Hepatic stellate cell (primary cell): ENCODE measurements at regions not wholly inside any gene's neighbourhood (a gene's known extent, or its start where the extent isn't known, plus 50 kb on each side); places are given as distances from the start of the nearest gene placed in this dataset.
"Not testable (repeated sequence)": the region's sequence is repeated elsewhere in the genome, so short reads cannot be mapped to it uniquely, and the experiment has no call there.

Source experiments
- DNase-seq: peaks from one replicate; pipeline ENCODE4 v3.0.0; 2011; ENCODE audit warnings: low spot score

DNA sequence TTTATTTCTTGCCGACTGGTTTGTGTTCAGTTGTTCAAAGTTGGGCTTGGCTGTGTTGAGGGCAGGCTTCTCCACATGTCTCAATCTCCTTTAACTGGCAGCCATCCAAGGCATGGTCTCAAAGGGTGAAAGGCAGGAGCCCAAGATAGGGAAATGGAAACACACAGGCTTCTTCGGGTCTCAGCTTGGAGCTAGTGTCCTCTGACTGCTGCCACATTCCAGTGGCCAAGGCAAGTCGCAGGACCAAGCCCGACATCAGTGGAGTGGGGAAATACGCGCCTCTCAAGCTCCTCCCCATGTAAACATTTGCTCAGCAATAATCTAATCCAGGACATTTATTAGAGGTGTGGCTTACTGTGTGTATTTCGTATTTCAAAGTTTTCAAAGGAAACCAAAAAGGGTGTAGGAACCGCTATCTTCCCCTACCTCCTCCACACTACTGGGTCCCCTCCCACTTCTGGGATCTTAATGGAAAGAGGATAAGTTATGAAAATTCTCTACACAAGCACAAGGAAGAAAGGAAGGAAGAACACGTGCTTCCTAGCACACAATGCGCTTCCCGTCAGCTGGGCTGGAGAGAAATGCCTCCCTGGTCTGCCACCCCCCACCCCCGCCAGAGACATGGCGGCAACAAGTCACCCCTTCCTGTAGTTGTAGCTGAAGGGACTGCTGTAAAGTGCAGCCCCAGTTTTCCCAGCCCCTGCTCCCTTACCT is 181.7 kb downstream of the FAM43A start:
- DNase-seq, result no peak

DNA sequence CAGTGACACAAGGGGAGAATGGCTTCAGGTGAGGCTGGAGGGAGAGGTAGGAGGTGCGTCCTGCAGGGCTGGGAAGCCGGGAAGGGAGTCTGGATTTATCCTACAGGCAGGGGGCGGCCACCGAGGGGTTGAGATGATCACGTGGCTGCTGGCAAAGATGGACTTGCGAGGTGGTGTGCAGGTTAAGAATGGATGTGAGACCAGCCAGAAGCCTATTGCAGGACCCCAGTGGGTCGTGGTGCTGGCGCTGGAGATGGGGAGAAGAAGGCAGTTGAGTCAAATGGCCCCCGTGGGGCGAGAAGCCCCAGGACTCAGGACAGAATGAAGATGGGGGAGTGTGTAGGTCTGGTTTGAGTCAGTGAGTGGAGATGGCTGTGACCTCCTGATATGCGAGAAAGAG is 183.1 kb downstream of the FAM43A start:
- no peak for DNase-seq

DNA sequence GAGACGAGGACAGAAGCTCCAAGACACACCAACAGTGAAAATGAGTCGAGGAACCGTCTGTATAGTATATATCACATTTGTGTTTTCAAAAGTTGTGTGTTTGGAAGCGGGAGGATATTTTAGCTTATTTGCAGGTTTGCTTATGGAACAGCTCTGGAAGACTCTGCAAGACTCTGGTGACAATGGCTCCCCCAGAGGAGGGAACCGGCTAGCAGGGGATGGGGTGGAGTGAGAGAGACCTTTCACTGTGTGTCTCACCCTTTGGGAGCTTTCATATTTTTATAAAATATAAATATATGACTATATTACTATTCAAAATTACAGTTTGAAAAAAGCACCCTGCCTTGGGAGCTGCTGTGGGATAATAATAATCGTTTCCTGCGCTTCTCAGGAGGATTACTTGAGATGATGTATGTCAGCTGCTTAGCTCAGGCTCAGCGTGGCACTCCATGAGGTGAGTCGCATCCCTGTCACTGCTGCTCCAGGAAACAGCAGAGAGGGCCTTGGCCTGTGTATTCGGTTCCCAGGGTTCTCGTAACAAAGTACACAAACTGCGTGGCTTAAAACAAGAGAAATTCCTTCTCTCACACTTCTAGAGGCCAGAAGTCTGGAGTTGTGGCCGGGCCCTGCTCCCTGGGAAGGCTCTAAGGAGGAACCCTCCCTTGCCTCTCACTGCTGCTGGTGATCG is 183.9 kb downstream of the FAM43A start:
- DNase-seq, result no peak

DNA sequence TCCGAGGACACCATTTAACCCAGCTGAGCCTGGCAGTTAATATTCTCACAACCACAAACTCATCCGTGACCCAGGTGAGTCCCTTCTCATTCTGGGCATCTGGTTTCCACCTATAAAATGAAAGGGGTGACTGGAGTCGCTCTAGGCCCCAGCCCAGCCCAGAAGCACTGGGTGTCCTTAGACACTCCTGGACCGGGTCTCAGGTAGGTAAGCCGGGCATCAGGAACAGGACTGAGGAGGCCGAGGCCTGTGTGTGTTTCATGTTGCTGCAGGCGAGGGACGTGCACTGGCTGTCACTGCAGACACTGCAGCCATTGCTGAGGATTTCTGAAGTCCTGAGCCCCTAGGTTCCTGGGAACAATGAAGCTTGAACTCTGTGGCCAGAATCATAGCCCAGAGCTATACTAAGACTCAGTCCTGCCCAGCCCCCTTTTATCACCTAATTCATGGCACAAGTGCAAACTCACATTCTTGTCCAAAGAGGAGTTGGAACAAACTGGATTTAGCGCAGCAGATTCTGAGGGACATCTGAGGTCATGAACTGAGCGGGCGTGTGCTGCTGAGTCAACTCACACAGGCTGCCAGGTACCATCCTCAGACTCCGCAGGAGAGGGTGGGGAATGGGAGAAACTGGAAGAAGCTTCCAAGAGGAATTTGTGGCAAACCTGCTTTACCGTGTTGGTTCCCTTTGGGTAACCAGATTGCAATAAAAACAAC is 184.9 kb downstream of the FAM43A start:
- no peak for DNase-seq

DNA sequence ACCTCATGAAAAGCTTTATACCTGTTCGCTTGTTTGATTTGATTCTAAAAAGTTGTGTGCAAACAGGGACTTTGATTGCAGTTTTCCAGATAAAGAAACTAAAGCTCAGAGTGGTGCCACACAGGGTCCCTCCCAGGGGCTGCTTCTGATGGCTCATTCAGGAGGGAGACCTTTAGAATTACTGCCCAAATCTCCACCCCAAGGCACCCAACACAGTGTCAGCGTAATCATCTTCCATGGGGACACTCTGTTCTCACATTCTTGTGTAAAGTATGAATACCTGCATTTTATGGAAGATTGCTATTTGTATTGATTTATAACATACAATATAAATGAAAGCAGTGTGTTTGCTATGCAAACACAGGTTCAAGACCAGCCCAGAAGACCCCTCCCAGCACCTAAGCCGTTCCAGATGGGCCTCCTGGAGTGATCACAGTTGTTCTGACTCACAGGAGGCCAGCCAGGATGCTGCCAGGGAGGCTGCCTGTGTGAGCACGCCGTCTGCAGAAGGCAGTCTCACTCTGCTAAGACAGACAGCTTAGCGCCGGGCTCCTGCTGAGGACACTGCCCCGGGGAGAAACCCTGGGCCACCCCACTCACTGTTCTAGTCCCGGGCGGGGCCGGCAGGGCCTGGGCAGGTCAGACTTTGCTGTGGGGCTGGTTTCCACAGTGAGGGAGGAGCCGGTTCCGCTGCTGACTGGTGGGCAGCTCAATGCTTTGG is 185.6 kb downstream of the FAM43A start:
- peak; percentile 58 for DNase-seq

DNA sequence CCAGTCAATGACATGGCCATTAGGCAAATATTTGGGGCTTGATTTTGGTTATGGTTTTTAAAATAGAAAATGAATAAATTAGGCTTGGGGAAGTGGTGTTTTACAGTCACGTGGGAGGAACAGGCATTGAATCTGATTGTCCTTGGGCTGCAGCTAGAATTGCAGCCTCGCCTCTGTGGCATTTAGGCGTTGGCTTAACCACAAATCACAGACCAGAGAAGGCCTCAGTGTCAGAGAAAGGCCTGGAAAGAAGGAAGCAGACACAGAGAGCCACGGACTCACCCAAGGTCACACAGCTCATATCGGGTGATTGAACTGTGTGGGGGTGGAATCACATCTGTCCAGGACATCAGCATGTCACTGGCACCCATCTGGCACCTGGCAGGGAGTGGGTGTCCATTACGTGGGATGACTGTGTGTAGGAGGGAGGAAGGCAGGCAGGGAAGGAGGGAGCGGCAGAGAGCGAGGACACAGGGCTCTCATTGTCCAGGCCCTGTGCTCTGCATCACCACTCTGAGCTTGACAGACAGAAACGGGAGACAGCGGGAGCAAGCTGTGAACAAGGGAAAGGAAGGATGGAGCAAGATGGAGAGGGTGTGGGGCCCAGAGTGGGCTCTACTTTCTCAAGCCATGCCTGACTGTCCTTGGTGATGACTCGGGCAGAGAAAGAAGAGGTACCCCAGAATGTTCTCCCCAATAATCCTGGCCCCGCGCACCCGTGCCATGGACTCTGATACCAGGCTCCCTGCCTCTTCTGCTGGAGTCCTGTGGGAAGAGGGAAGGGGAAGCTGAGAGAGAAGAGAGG is 186.4 kb downstream of the FAM43A start:
- peak; percentile 31 for DNase-seq

DNA sequence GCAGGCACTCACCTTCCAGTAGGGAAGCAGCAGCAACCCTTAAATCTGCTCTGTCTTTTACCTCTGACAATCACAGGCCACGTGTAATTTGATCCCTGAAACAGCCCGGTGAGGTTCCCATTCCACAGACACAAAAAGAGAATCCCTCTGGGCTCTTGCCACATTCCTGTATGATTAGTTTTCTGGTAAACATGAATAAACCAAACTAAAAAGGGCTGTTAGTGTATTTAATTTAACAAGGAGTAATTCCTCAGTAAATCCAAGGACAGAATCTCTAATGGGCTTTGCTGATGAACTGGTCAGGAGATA is 186.9 kb downstream of the FAM43A start:
- peak; percentile 22 for DNase-seq

DNA sequence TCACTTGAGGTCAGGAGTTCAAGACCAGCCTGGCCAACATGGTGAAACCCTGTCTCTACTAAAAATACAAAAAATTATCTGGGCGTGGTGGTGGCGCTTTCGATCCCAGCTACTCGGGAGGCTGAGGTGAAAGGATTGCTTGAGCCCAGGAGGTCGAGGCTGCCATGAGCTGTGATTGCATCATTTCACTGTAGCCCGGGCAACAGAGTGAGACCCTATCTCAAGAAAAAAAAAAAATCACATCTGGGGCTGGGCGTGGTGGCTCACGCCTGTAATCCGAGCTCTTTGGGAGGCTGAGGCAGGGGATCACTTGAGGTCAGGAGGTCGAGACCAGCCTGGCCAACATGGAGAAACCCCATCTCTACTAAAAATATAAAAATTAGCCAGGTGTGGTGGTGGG is 187.8 kb downstream of the FAM43A start:
- not testable (repeated sequence) for DNase-seq

DNA sequence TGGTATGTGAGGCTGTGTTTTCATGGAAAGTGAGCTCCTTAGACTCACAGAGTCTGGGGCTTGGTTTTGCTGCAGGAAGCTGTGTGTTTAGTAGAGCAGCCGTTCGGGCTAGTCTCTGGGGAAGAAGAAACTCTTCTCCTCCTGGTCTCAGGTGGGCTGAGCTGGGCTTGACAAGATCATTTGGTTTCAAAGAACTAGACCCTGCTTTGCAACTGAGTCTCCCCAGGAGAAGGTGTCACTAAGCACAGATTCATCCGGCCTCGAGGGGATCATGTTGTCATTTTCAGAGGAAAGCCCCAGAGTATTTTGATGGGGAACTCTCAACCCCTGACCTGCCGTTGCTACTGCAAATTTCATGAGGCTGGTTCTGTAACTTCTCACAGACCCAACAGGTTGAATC is 188.5 kb downstream of the FAM43A start:
- no peak for DNase-seq

DNA sequence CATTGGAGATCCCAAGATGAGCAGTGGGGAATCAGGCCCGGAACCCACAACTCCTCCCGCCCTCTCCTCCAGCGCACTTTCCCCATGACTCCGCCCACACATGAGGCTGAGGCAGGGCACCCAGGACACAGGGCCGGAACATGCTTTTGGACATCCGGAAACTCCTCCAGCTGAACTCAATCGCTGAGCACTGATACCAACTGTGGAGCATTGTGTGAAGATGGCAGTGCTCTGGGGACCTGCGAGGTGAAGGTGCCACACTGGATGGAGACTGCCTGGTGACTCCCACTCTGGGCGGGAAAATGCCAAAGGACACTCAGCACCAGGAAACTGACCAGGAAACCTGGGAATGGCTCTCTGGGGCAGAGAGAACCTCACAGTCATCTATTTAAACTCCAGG is 189.1 kb downstream of the FAM43A start:
- DNase-seq, result no peak

DNA sequence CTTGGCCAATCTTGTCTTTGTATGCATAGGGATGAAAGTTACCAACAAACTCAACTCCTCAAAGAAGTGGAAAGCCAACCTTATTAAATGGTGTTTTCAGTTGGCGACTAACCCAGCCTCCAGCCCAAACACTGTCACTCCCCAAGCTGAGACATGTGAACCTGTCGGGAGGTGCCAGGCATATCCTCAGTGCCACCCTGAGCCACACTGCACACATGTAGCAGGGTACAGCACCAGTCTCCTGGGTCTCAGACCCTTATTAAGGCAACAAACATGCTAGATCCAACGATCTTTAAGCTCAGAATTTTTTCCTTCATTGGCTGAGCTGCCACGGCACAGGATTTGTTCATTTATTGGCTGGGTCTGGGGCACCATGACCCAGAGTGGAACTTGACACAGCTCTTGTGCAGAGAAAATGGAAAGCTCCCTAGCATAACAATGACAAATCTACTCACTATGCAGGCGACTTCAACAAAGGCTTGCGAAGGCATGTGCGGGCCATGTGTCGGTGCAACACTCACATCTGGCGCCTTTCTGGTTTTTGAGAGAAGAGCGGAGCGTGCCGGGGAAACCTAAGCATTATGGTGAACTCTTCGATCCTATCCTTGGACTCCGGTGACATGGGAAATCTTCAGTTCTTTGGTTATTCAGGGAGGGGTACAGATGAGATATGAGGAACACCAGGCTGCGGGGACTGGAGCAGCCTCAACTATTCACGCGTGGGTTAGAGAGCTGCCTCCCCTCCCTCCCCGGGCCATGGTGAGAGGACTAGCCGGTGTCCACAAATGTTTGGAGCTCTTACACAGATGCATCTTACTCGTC is 190.1 kb downstream of the FAM43A start:
- no peak for DNase-seq

DNA sequence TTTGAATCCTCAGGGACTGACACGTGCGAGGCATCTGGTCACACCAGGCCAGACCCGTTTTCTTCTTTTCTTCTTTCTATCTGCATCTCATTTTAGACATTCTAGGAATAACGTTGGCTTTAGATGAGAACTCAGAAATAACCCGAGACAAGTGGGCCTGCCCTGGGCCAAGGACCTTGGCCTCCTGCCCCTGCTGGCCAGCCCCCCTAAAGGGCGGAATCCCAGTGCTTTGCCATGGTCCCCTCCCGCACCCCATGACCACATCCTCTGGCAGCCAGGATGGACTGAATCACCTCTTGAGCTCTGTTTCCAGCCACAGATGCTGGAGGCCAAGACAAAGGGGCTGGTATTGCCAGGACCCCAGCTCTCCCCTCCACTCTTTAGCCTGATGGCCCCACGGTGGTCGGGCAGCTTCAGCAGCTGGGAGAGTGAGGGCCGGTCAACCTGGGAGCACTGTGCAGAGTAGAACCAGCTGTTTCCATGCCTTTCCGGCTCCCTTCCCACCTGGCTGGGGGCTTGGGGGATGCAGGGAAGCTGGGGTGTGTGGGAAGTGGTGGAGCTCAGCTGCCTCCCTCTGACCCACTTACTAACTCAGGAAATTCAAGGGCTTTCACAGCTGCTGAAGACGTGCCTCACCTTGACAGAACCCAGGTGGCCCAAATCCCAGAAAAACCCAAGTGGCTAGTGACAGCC is 190.9 kb downstream of the FAM43A start:
- DNase-seq, result no peak

DNA sequence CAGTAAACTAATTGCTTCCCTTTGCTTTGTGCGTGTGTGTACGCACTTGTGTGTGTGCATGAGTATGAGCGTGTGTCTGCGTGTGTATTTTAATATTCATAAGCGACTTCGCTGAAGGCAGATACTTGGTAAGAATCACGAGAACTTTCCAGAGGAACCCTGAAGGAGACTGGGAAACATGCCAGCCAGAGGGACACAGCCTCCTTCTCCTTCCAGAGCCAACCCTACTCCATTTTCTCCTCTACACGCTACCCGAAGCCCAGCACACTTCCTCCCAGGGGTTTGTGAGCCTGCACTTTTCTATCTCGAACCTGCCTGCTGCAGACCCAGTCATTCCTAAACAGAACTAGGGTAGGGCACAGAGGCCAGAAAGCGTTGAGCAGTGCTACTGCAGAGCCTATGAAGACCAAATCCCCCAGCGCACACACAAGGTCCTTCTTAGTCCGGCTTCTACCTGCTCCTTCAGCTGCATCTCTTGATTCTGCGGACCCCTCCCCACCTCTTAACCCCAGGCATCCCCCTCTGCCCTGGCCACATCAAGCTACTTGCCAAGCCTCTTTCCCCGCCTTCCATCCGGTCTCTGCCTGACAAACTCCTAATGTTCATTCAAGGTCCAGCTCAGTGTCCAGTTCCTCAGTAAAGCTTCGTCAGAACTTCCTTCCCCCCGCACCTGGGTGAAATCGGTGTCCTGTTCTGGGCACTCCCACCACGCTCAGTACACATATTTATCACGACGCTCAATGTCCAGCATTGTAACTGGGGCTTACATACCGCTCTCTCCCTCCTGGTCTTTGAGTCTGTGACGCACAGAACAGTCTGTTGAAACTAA is 191.8 kb downstream of the FAM43A start:
- no peak for DNase-seq

DNA sequence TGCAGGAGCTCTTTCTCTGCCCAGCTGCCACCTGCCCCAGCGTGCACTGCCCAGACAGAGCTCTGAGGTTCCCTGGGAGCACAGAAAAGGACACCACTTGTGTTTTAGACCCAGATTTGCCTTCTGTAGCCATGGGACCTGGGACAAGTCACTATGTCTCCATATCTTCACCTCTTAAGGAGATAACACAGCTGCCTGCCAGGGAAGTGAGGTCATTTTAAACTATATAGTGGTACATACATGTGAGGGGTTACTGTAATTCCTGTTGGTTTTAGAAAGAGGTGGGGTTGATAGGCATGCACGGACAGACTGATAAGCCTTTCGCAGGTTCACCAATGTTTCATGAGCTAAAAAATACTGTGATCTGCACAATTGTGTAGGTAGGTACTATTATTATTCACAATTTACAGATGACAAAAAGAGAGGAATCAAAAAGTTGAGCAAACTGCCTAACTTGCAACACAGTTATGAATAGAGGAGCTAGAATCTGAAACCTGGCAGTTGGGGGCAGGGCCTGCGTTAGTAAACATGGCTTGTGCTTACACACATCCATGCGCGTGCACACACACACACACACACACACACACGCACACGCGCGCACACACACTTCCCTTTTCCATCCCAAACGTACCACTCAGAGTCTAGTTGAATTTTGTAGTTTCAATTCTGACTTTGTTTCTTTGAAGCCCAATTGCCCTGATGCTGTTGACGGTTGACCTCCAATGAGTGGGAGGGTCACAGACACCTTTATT is 193.6 kb downstream of the FAM43A start:
- DNase-seq, result no peak

DNA sequence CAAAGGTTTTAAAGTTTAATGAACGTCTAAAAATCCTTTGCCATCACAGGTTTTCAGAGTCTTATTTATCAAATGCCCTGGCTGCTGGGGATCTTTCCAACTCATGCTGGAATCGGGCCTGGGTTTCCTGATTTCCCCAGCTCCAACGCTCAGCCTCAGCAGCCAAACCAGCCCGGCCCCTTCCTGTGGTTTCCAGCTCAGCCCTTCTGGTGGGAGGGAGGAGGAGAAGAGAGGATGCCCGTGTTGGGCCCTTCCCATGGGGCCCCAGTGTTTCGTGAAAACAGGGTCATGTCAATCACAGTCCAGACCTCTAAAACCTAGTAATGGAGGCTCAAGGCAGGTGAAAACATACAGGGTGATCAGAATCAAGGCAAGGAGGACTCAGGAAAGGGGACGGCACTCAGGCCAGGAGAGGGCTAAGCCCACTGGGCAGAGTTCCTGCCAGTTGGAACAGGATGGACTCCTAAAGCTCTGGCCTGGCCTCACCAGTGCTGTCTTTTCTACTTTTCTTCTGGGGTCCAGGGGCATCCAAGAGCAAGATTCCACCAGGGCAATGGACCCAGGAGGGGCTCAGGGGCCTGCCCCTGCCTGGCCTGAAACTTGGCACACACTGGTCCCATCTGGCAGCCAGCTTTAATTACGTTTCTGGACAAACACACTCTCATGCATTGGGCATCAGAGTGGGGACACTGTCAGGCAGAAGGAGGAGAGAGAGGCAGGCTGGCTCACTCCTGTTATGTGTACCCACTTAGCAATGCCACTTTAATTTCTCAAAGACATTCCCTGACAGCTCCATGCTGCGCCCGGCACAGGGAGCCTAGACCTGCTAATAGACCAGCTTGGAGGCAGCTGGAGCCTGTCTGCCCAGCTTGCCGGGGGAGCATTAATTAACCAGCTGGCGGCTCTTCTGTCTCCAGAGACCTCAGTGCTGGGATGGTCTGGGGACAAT is 194.6 kb downstream of the FAM43A start:
- DNase-seq, result no peak

DNA sequence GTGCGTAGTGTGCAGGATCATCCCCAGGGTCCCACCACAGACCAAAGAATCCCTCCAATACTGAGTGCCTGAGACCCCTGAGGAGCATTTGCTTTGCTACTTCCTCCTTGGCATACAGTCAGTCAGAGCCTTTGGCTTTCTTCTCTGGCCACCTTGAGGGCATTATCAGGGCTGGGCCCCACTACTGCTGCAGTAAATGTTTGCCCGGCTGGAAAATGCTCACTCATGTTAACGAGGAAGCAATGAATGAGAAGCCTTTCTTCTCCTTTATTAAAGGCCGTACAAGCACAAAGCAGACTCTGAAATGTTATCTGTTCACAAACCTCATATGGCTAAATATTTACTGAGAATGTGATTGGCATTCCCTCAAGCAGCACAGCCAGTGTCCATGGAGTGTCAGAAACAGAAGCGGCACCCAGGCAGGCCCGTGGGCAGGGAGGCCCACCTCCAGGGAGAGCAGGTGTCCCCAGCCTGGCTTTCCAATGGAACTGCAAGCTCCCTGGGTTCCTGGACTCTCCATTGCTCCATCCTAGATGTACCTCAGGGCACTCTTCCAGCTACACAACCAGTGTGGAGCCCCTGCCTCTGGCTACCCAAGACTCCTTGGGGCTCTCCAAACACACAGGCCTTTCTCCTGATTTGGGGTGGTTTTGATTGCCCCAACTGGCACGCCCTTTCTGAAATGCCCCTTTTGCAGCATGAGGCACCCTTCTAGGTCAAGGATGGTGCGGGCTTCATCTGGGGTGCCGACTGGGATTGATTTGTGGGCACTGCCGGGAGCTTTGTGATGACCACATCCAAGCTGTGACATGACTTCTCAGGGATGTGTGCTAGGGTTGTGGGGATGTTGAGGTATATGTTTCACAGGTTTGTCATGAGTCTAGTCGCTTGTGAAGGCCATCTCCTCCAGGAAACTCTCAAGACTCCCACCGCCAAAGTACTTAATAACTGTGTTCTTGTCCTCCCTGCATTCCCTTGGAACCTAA is 195.6 kb downstream of the FAM43A start:
- no peak for DNase-seq
